Testis (tissue), 2 donors: ENCODE measurements at regions not wholly inside any gene's neighbourhood (a gene's known extent, or its start where the extent isn't known, plus 50 kb on each side); places are given as distances from the start of the nearest gene placed in this dataset.

Experiments
- DNase-seq: peaks from one replicate; pipeline ENCODE4 v3.0.0-alpha.2; 2019
- H3K27ac ChIP-seq, 2 donors: fragments of 200-600 bp; sonication (generic); one replicate each; pipeline ENCODE4 v1.5.1; 2019
- H3K27me3 ChIP-seq: fragments of 200-600 bp; sonication (generic); one replicate; pipeline ENCODE4 v1.5.1; 2019
- H3K36me3 ChIP-seq: fragments of 200-600 bp; sonication (generic); one replicate; pipeline ENCODE4 v1.5.1; 2017; ENCODE audit warnings: low read depth; ENCODE audit errors: missing control alignments
- H3K4me1 ChIP-seq: fragments of 200-600 bp; sonication (generic); one replicate; pipeline ENCODE4 v1.5.1; 2019
- H3K4me3 ChIP-seq, 2 donors: fragments of 200-600 bp; sonication (generic); one replicate each; pipeline ENCODE4 v1.5.1; 2017 to 2019
- H3K9me3 ChIP-seq: fragments of 200-600 bp; sonication (generic); one replicate; pipeline ENCODE4 v1.5.1; 2017
- POLR2A ChIP-seq: fragments of 450-650 bp; IDR thresholded peaks from one replicate; pipeline ENCODE4 v1.6.1; 2017; ENCODE audit warnings: antibody characterized with exemption, mild to moderate bottlenecking, moderate library complexity
- WGBS, 2 donors: methylation state at CpG; one replicate each; pipeline ENCODE4 v1.1.5; 2018; 5-methylcytosine and 5-hydroxymethylcytosine counted together
- intact Hi-C: fragments of 100-400 bp; cut with DNase I; formaldehyde crosslinking; loops from one replicate; pipeline ENCODE4 v1.15.1; 2023; ENCODE audit warnings: low total_unique reads
- TF ChIP-seq, protein P1 (sequence below), 3 experiments: fragments of 450-650 bp in 2 of 3; fragments of 200-600 bp in 1 of 3; sonication (generic) in 1 of 3; IDR thresholded peaks; one replicate each; pipeline ENCODE4 v1.5.1; 2016 to 2019; ENCODE audit warnings: antibody characterized with exemption in 3 of 3, mild to moderate bottlenecking in 2 of 3, moderate library complexity in 1 of 3

DNA sequence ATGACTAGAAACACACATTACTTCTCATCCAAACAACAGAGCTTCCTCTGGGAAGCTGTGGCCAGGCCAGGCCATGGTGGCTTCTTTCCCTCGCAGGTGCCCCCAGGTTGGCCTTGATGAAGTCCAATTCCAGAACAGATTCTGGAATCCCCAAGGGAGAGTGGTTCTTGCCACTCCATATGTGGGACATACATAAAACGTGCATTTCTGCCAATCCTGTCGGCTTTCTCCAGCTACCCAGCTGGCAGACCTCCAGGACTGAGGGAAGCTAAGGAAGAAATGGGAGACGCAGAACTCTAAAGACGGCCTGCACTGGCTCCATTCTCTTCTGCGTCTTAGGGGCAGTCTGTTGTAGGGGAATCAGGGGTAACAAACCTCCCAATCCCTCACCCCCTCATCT lies 219.2 kb upstream of the CDH5 start:
- Histone ChIP-seq H3K9me3 (no peaks in the 10 kb centered on the region), H3K36me3 (no peaks in the 10 kb centered on the region), H3K27me3 (no peaks in the 10 kb centered on the region), H3K27ac (no peak overlapping the region), H3K4me3 (no peak overlapping the region), H3K4me1 (no peaks in the 10 kb centered on the region)
- TF ChIP-seq, protein P1, sequence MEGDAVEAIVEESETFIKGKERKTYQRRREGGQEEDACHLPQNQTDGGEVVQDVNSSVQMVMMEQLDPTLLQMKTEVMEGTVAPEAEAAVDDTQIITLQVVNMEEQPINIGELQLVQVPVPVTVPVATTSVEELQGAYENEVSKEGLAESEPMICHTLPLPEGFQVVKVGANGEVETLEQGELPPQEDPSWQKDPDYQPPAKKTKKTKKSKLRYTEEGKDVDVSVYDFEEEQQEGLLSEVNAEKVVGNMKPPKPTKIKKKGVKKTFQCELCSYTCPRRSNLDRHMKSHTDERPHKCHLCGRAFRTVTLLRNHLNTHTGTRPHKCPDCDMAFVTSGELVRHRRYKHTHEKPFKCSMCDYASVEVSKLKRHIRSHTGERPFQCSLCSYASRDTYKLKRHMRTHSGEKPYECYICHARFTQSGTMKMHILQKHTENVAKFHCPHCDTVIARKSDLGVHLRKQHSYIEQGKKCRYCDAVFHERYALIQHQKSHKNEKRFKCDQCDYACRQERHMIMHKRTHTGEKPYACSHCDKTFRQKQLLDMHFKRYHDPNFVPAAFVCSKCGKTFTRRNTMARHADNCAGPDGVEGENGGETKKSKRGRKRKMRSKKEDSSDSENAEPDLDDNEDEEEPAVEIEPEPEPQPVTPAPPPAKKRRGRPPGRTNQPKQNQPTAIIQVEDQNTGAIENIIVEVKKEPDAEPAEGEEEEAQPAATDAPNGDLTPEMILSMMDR (IDR thresholded peaks at IDR 0.05): no peak
- no peak for TF ChIP-seq POLR2A
- no peak for DNase-seq
- 87 to 91% methylated on average over 6 of the region's 6 CpGs for WGBS, 2 donors
- intact Hi-C loops: no loop called here

DNA sequence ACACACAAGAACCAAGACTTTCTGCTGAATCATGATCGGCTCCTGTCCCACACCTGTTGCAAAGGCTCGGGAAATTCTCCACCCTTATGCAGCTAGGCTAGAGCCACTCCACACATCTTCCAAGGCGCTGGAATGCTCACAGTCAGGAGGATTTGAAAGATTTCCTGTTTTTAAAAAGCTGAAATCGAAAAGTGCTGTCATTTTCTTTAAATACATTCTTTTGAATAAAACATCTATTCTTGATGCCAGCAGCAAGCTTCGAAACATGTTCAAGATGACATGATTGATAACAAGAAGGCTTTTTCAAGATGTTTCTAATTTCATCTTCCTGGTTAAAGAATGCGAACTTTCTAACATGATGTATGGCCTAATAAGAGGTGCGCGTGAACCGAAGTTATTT lies 219.7 kb upstream of the CDH5 start:
- intact Hi-C loops: no loop called here
- H3K36me3 ChIP-seq: no peaks in the 10 kb centered on the region
- no peaks in the 10 kb centered on the region for H3K9me3 ChIP-seq
- no peak overlapping the region for H3K27ac ChIP-seq
- TF ChIP-seq POLR2A: no peak
- TF ChIP-seq, protein P1 (IDR thresholded peaks at IDR 0.05): no peak
- no peak for DNase-seq
- 86 to 91% methylated on average over 9 of the region's 9 CpGs for WGBS, 2 donors
- H3K4me1 ChIP-seq: no peaks in the 10 kb centered on the region
- no peaks in the 10 kb centered on the region for H3K27me3 ChIP-seq
- H3K4me3 ChIP-seq: no peak overlapping the region

DNA sequence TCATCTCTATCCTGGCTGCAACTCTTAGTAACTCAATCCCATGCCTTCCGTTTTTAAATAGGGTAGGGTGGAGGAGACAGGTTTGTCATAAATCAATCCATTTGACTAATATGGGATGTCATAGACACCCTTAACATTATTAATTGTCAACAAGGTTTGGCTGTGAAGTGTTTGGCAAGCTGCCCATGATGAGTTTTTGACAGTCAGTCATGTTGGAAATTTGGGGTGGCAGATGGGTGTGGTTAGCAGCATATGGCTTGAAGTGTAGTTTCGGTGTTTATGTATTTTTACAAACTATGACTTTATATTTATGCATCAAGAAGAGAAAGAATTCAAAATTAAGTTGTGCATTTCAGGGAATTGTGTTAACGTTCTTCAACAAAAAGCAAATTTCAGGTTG lies 221.8 kb upstream of the CDH5 start:
- WGBS, 2 donors: 97 to 99% methylated on average over 3 of the region's 3 CpGs
- TF ChIP-seq POLR2A: no peak
- TF ChIP-seq, protein P1 (IDR thresholded peaks at IDR 0.05): no peak
- H3K27ac ChIP-seq: no peak overlapping the region
- no peaks in the 10 kb centered on the region for H3K9me3 ChIP-seq
- no peaks in the 10 kb centered on the region for H3K27me3 ChIP-seq
- H3K4me1 ChIP-seq: no peaks in the 10 kb centered on the region
- DNase-seq: no peak
- no peak overlapping the region for H3K4me3 ChIP-seq
- intact Hi-C loops: no loop called here
- no peaks in the 10 kb centered on the region for H3K36me3 ChIP-seq

DNA sequence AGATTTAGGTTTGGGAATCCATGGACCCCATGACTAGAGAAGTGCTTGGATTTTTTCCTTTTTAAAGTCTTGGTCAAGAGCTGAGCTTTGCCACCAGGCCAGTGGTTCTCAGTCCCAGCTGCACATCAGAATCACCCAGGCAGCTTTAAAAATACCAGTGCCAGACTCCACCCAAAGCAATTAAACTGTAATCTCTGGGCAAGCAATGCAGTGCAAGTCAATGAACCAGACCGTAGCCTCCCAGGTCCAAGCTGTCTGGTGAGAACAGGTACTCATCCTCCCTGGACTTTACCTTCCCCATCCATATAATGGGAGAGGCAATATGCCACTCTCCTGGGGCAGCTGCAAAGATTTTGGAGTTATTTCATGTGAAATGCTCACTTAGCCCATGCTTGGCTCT lies 223.1 kb upstream of the CDH5 start:
- H3K4me3 ChIP-seq: no peak overlapping the region
- H3K27me3 ChIP-seq: no peaks in the 10 kb centered on the region
- intact Hi-C loops: no loop called here
- H3K4me1 ChIP-seq: no peaks in the 10 kb centered on the region
- TF ChIP-seq POLR2A: no peak
- TF ChIP-seq, protein P1 (IDR thresholded peaks at IDR 0.05): no peak
- no peak for DNase-seq
- H3K36me3 ChIP-seq: no peaks in the 10 kb centered on the region
- WGBS, 2 donors: 69 to 80% methylated on average over 1 of the region's 1 CpG
- H3K27ac ChIP-seq: no peak overlapping the region
- no peaks in the 10 kb centered on the region for H3K9me3 ChIP-seq

DNA sequence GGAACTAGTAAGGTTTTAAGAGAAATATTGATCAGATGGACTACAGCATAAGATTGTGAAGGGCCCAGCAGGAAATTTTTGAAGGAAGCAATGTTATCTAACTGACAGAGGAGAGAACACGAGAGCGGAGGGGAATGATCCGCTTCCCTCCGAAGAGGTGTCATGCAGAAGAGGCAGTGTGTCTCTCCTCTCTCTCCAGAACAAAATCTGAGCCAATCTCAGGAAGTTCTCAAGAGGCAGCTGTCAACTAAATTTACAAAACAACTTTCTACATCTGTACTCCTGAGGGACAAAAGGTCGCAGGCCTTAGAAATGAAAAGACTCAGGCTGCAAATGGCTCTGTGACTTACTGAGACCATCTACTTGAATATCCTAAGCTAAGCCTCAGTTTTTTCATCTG lies 224.6 kb upstream of the CDH5 start:
- Histone ChIP-seq H3K4me3 (no peak overlapping the region), H3K36me3 (no peaks in the 10 kb centered on the region), H3K27me3 (no peaks in the 10 kb centered on the region), H3K4me1 (no peaks in the 10 kb centered on the region), H3K27ac (no peak overlapping the region), H3K9me3 (no peaks in the 10 kb centered on the region)
- intact Hi-C loops: no loop called here
- TF ChIP-seq, protein P1 (IDR thresholded peaks at IDR 0.05): no peak
- no peak for TF ChIP-seq POLR2A
- 92 to 97% methylated on average over 5 of the region's 5 CpGs for WGBS, 2 donors
- DNase-seq: no peak
